ENCODE measurements at regions not wholly inside any gene's neighbourhood (a gene's known extent, or its start where the extent isn't known, plus 50 kb on each side); places are given as distances from the start of the nearest gene placed in this dataset.

DNA sequence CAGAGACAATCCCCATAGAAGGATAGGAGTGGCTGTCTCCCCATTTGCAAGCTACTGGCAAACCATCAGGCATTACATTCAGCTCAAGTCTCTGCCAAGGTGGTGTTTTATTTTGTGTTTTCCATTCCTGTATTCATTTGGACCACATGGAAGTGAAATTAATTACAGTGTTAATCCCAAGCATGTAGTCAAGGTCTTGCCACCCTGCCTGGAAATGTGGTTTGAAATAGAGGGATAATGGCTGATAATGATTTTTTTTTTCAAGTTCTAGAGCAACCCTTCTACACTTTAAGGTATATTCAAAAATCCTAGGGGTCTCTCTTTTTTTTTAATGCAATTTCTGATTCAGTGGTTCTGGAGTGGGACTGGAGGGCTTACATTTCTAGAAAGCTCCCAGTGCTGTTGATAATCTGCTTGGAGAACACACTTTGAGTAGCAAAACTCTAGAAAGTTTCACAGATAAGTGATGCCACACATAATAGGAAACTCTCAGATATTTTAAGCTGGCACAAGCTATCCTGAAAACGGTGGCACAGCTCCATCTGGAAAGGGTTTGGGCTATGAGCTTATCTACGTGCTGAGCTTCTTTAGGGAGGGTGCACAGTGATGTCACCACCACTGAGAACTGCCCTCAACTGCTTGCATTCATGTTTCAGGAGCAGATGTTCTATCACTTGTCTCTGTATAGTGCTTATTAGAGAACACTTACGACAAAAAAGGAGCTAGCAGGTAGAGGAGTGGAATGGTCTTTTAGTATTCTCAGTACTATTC lies 140.1 kb upstream of the IL12A start:
- Histone ChIP-seq H3K4me1 (no peaks in the 10 kb centered on the region), H3K27ac (no peak overlapping the region), H3K36me3 (no peaks in the 10 kb centered on the region), H3K9ac (ENCODE audit: low read depth in 2 of 2, low read length in 2 of 2) (no peak overlapping the region), H3K4me3 (no peak overlapping the region), H3K9me3 (no peaks in the 10 kb centered on the region), H3K27me3 (no peaks in the 10 kb centered on the region)
- intact Hi-C loops (cut with DNase I) = no loop called here
- no peak for DNase-seq
- TF ChIP-seq, protein P1, sequence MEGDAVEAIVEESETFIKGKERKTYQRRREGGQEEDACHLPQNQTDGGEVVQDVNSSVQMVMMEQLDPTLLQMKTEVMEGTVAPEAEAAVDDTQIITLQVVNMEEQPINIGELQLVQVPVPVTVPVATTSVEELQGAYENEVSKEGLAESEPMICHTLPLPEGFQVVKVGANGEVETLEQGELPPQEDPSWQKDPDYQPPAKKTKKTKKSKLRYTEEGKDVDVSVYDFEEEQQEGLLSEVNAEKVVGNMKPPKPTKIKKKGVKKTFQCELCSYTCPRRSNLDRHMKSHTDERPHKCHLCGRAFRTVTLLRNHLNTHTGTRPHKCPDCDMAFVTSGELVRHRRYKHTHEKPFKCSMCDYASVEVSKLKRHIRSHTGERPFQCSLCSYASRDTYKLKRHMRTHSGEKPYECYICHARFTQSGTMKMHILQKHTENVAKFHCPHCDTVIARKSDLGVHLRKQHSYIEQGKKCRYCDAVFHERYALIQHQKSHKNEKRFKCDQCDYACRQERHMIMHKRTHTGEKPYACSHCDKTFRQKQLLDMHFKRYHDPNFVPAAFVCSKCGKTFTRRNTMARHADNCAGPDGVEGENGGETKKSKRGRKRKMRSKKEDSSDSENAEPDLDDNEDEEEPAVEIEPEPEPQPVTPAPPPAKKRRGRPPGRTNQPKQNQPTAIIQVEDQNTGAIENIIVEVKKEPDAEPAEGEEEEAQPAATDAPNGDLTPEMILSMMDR (IDR thresholded peaks at IDR 0.05) = no peak

DNA sequence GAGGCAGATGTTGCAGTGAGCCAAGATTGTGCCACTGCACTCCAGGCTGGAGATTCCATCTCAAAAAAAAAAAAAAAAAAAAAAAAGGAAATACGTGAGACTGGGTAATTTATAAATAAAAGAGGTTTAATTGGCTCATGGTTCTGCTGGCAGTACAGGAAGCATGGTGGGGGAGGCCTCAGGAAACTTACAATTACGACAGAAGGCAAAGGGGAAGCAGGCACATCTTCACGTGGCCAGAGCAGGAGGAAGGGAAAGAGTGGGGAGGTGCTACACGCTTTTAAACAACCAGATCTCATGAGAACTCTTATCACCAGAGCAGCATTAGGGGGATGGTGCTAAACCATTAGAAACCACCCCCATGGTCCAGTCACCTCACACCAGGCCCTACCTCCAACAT lies 138.2 kb upstream of the IL12A start:
- H3K4me1 ChIP-seq = no peaks in the 10 kb centered on the region
- TF ChIP-seq, protein P1 (IDR thresholded peaks at IDR 0.05) = no peak
- H3K9ac ChIP-seq (ENCODE audit: low read depth in 2 of 2, low read length in 2 of 2) = no peak overlapping the region
- no peaks in the 10 kb centered on the region for H3K9me3 ChIP-seq
- no peak overlapping the region for H3K27ac ChIP-seq
- no peaks in the 10 kb centered on the region for H3K27me3 ChIP-seq
- no peak overlapping the region for H3K4me3 ChIP-seq
- intact Hi-C loops (cut with DNase I) = no loop called here
- H3K36me3 ChIP-seq = no peaks in the 10 kb centered on the region
- no peak for DNase-seq

DNA sequence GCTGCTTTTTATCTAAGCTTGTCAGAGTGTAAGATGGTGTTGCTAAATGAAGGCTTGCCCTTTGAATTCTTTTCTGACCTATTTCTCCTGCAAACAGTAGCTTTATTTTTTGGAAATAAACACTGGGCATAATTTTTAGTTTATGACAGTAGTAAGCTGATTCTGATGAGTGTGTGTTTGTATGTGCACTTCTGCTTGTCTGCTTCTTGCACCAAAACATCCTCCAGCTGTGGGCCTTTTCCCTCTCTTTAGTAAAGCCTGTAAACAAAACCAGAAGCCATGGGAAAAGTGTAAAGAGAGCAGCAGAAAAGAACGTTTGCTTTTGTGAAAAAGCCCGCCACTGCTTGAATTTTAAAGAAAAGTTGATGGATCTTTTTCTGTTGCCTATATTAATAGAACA lies 136.4 kb upstream of the IL12A start:
- intact Hi-C loops (cut with DNase I) = no loop called here
- H3K9me3 ChIP-seq = no peaks in the 10 kb centered on the region
- TF ChIP-seq, protein P1 (IDR thresholded peaks at IDR 0.05) = no peak
- H3K4me3 ChIP-seq = no peak overlapping the region
- DNase-seq = no peak
- no peaks in the 10 kb centered on the region for H3K27me3 ChIP-seq
- no peaks in the 10 kb centered on the region for H3K4me1 ChIP-seq
- no peaks in the 10 kb centered on the region for H3K36me3 ChIP-seq
- H3K9ac ChIP-seq (ENCODE audit: low read depth in 2 of 2, low read length in 2 of 2) = no peak overlapping the region
- H3K27ac ChIP-seq = peak overlapping the region; percentile 71

GRCh38 chr3:159852821-159853505 lies 135.7 kb upstream of the IL12A start:
- H3K36me3 ChIP-seq = no peaks in the 10 kb centered on the region
- no peak overlapping the region for H3K4me3 ChIP-seq
- TF ChIP-seq, protein P1 (IDR thresholded peaks at IDR 0.05) = no peak
- no peaks in the 10 kb centered on the region for H3K9me3 ChIP-seq
- intact Hi-C loops (cut with DNase I) = no loop called here
- DNase-seq = no peak
- no peaks in the 10 kb centered on the region for H3K27me3 ChIP-seq
- H3K4me1 ChIP-seq = no peaks in the 10 kb centered on the region
- peak overlapping the region; percentile 71 for H3K27ac ChIP-seq
- H3K9ac ChIP-seq (ENCODE audit: low read depth in 2 of 2, low read length in 2 of 2) = peak overlapping the region in 1 of 2 donors; percentile 28

GRCh38 chr3:159853506-159853864 lies 135.2 kb upstream of the IL12A start:
- Histone ChIP-seq H3K4me3 (no peak overlapping the region), H3K36me3 (no peaks in the 10 kb centered on the region), H3K27ac (peak overlapping the region; percentile 71), H3K9me3 (no peaks in the 10 kb centered on the region), H3K4me1 (no peaks in the 10 kb centered on the region), H3K9ac (ENCODE audit: low read depth in 2 of 2, low read length in 2 of 2) (no peak overlapping the region), H3K27me3 (no peaks in the 10 kb centered on the region)
- intact Hi-C loops (cut with DNase I) = no loop called here
- TF ChIP-seq, protein P1 (IDR thresholded peaks at IDR 0.05) = no peak
- no peak for DNase-seq

Data from colonic mucosa (tissue), 4 donors.